Panc1 (cell line): ENCODE measurements at regions not wholly inside any gene's neighbourhood (a gene's known extent, or its start where the extent isn't known, plus 50 kb on each side); places are given as distances from the start of the nearest gene placed in this dataset.

ENCODE experiments used
- ATAC-seq: fragments of 200-7000 bp; cut with Tn5 transposase; 2 replicates; pipeline ENCODE4 v1.9.1; 2020; ENCODE audit warnings: mild to moderate bottlenecking, moderate library complexity
- BruUV-seq: library from RNA; stranded (reverse); fragments of 400-500 nt; replicated peaks from 2 replicates; lab custom pipeline; 2021; lab: Mats Ljungman, UMichigan
- CTCF ChIA-PET: fragments of 300-600 bp; sonication (Branson Sonifier 250); formaldehyde crosslinking; loops from one replicate; lab custom pipeline; 2022; ENCODE audit warnings: antibody characterized with exemption; lab: Charles Lee
- POLR2A ChIA-PET: fragments of 300-600 bp; sonication (Branson Sonifier 250); formaldehyde crosslinking; loops from one replicate; lab custom pipeline; 2022; ENCODE audit warnings: antibody characterized with exemption; lab: Charles Lee
- DNase-seq: peaks from one replicate; pipeline ENCODE4 v3.0.0-alpha.2; 2010; ENCODE audit warnings: low read depth, low spot score
- H3K27ac ChIP-seq: 2 replicates; pipeline ENCODE4 v1.5.1; 2011; ENCODE audit warnings: mild to moderate bottlenecking, low read length, inconsistent platforms
- H3K27me3 ChIP-seq: fragments of 200-500 bp; sonication (Bioruptor generic); 2 replicates; pipeline ENCODE4 v1.6.0; 2014; ENCODE audit warnings: low read length, inconsistent platforms; ENCODE audit not compliant: control insufficient read depth, insufficient read depth
- H3K36me3 ChIP-seq: fragments of 200-500 bp; sonication (Bioruptor generic); 2 replicates; pipeline ENCODE4 v1.5.1; 2014; ENCODE audit warnings: inconsistent platforms, mild to moderate bottlenecking, low read length, moderate library complexity; ENCODE audit not compliant: control insufficient read depth, insufficient read depth
- H3K4me1 ChIP-seq: 2 replicates; pipeline ENCODE4 v1.5.1; 2011; ENCODE audit warnings: inconsistent platforms, mild to moderate bottlenecking, low read length, moderate library complexity; ENCODE audit not compliant: control insufficient read depth, insufficient read depth
- H3K4me3 ChIP-seq, 2 experiments: 2 replicates each; pipeline ENCODE4 v1.5.1; 2011 to 2012; ENCODE audit warnings: low read depth in 2 of 2, low read length in 2 of 2, mild to moderate bottlenecking in 2 of 2, inconsistent platforms in 1 of 2, moderate library complexity in 1 of 2
- H3K9me3 ChIP-seq: fragments of 200-500 bp; sonication (Bioruptor generic); 2 replicates; pipeline ENCODE4 v1.5.1; 2014; ENCODE audit warnings: low read depth, mild to moderate bottlenecking, inconsistent platforms, low read length, moderate library complexity; ENCODE audit not compliant: control insufficient read depth, insufficient read depth
- CTCF ChIP-seq: fragments of 450-650 bp; IDR thresholded peaks from 2 replicates; pipeline ENCODE4 v1.5.1; 2017; ENCODE audit warnings: mild to moderate bottlenecking
- POLR2AphosphoS5 ChIP-seq: IDR thresholded peaks from 2 replicates; pipeline ENCODE4 v1.6.1; 2012; ENCODE audit warnings: mild to moderate bottlenecking, low read depth, low read length, moderate library complexity
- REST ChIP-seq, 2 experiments: IDR thresholded peaks; 2 replicates each; pipeline ENCODE4 v1.6.1; 2011 to 2012; ENCODE audit warnings: low read depth in 2 of 2, control low read depth in 1 of 2, low read length in 1 of 2, mild to moderate bottlenecking in 1 of 2, moderate library complexity in 1 of 2; ENCODE audit not compliant: insufficient read depth in 1 of 2
- SIN3A ChIP-seq: IDR thresholded peaks from 2 replicates; pipeline ENCODE4 v1.6.1; 2012; ENCODE audit warnings: low read depth, mild to moderate bottlenecking, low read length, moderate library complexity, borderline replicate concordance; ENCODE audit not compliant: insufficient read depth
- TCF7L2 ChIP-seq: IDR thresholded peaks from 2 replicates; pipeline ENCODE4 v1.6.1; 2011; ENCODE audit warnings: mild to moderate bottlenecking, low read depth, low read length, inconsistent platforms
- in situ Hi-C: cut with HindIII; loops from 2 replicates; pipeline ENCODE4 v1.10.0; 2016; ENCODE audit warnings: low sequenced_read_pairs, low pct_unique_long_range_greater_than_20kb
- intact Hi-C: fragments of 100-400 bp; cut with micrococcal nuclease; formaldehyde crosslinking; loops from one replicate; pipeline ENCODE4 v1.10.0; 2022; ENCODE audit not compliant: unreplicated experiment

- intact Hi-C loops: no loop called here
- in situ Hi-C loops: no loop called here
- ATAC-seq: no peak
These were observed 238.1 kb downstream of the ELAVL2 start for GRCh38 chr9:23587903-23588302.

GRCh38 chr9:23590276-23591000 is 235.6 kb downstream of the ELAVL2 start:
- no TSS peak for BruUV-seq
- Histone ChIP-seq H3K4me1 (no peaks in the 10 kb centered on the region), H3K9me3 (no peaks in the 10 kb centered on the region), H3K27me3 (no peaks in the 10 kb centered on the region), H3K27ac (no peak overlapping the region), H3K4me3 (peak overlapping the region in 1 of 2 experiments; percentile 14; a peak in 1 of 4 replicates), H3K36me3 (no peaks in the 10 kb centered on the region)
- ATAC-seq: no peak
- DNase-seq: no peak
- POLR2A ChIA-PET: no interaction called here
- intact Hi-C loops (no loop called here), in situ Hi-C loops (no loop called here)
- TF ChIP-seq SIN3A (no peak), POLR2AphosphoS5 (no peak), TCF7L2 (no peak), REST (IDR thresholded peaks at IDR 0.05; ENCODE audit: insufficient read depth in 1 of 2, low read depth in 2 of 2, low read length in 1 of 2) (no peak)
- CTCF ChIA-PET: no interaction called here

More at GRCh38 chr9:23587903-23588302, 238.1 kb downstream of the ELAVL2 start:
- TF ChIP-seq CTCF (no peak), TCF7L2 (no peak), SIN3A (no peak), REST (IDR thresholded peaks at IDR 0.05; ENCODE audit: insufficient read depth in 1 of 2, low read depth in 2 of 2, low read length in 1 of 2) (no peak), POLR2AphosphoS5 (no peak)
- no peak overlapping the region for H3K4me3 ChIP-seq
- ChIA-PET CTCF (no interaction called here), POLR2A (no interaction called here)
- H3K27me3 ChIP-seq: no peaks in the 10 kb centered on the region
- no TSS peak for BruUV-seq
- no peaks in the 10 kb centered on the region for H3K9me3 ChIP-seq
- DNase-seq: no peak
- no peak overlapping the region for H3K27ac ChIP-seq
- no peaks in the 10 kb centered on the region for H3K36me3 ChIP-seq
- H3K4me1 ChIP-seq: no peaks in the 10 kb centered on the region
